ENCODE measurements at regions not wholly inside any gene's neighbourhood (a gene's known extent, or its start where the extent isn't known, plus 50 kb on each side); places are given as distances from the start of the nearest gene placed in this dataset.

DNA sequence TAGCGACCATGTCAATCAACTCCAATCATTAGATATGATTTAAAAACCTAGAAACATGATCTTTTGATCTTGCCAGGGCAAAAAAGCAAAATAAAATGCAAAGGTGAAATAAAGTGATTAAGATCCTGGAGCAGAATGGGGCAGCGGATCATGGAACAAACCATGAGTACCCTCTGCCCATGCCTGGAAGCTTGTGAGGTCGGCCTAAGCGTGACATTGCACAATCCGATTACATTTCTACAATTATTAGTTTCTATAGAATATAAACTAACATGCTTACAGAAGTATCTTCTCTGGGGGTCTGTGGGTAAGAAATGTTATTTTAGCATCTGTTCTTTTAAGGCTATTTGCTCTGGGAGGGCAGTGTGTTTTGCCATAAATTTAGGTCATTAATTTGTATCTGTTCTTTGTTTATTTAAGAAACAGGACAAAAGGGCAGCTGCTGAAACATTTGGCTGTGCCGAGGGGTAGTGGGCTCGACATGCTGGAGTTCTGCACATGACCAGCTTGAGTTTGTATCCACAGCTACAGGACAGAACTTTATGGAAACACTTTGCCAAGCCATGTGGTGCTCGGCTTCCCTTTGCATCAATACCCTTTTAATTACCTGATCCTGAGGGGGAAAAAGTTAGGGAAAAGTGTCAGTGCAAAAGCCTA, 55.9 kb downstream of the ZBTB18 start:
- Histone ChIP-seq H3K36me3 (no peaks in the 10 kb centered on the region), H3K4me1 (no peaks in the 10 kb centered on the region), H3K9me3 (no peaks in the 10 kb centered on the region), H3K27ac (no peak overlapping the region), H3K4me3 (no peak overlapping the region), H3K27me3 (peaks cover 26% of the 10 kb centered on the region)
- TF ChIP-seq POLR2A (IDR thresholded peaks at IDR 0.05) (no peak), POLR2AphosphoS5 (IDR thresholded peaks at IDR 0.05) (no peak), EP300 (IDR thresholded peaks at IDR 0.05) (no peak), CTCF (IDR thresholded peaks at IDR 0.05) (no peak)
- WGBS, 2 donors (ENCODE audit: low coverage in 1 of 2): 71 to 77% methylated on average over 4 to 8 of the region's 8 CpGs
- no peak for ATAC-seq

- H3K27me3 ChIP-seq: no peaks in the 10 kb centered on the region
- TF ChIP-seq POLR2A (IDR thresholded peaks at IDR 0.05) (no peak), EP300 (IDR thresholded peaks at IDR 0.05) (no peak), POLR2AphosphoS5 (IDR thresholded peaks at IDR 0.05) (no peak), CTCF (IDR thresholded peaks at IDR 0.05) (no peak)
- 86 to 100% methylated on average over 1 to 7 of the region's 7 CpGs for WGBS, 2 donors (ENCODE audit: low coverage in 1 of 2)
- ATAC-seq: no peak
- no peaks in the 10 kb centered on the region for H3K4me1 ChIP-seq
- H3K4me3 ChIP-seq: no peak overlapping the region
- H3K27ac ChIP-seq: no peak overlapping the region
- H3K9me3 ChIP-seq: no peaks in the 10 kb centered on the region
- no peaks in the 10 kb centered on the region for H3K36me3 ChIP-seq
Observed at GRCh38 chr1:244111027-244111426, 59.9 kb downstream of the ZBTB18 start.

- no peaks in the 10 kb centered on the region for H3K4me1 ChIP-seq
- no peaks in the 10 kb centered on the region for H3K36me3 ChIP-seq
- 79 to 100% methylated on average over 5 of the region's 5 CpGs for WGBS, 2 donors (ENCODE audit: low coverage in 1 of 2)
- H3K4me3 ChIP-seq: no peak overlapping the region
- H3K27me3 ChIP-seq: no peaks in the 10 kb centered on the region
- no peak overlapping the region for H3K27ac ChIP-seq
- no peak for ATAC-seq
- H3K9me3 ChIP-seq: no peaks in the 10 kb centered on the region
- TF ChIP-seq CTCF (IDR thresholded peaks at IDR 0.05): no peak
Observed at GRCh38 chr1:244112041-244112440, 61.0 kb downstream of the ZBTB18 start.

DNA sequence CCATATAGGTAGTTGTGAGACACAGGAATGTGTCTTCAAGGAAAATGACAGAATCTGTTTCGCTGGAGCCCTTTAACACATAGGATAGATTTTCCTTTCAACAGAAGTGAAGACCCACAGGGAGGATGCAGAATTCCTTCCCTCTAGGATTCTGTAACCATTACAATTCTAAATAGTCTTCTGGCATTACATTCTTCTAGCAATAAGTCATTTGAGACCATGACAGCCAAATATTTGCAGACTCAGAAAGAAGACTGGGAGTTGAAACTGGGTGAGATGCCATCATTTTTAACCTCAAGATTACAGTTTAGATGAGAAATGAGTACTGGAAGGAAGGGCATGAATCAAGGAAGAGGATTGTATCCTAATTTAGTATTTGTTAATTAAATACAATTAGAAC, 61.6 kb downstream of the ZBTB18 start:
- TF ChIP-seq POLR2A (IDR thresholded peaks at IDR 0.05): no peak
- no peak for TF ChIP-seq CTCF (IDR thresholded peaks at IDR 0.05)
- TF ChIP-seq EP300 (IDR thresholded peaks at IDR 0.05): no peak
- TF ChIP-seq POLR2AphosphoS5 (IDR thresholded peaks at IDR 0.05): no peak
- Histone ChIP-seq H3K4me3 (no peak overlapping the region), H3K9me3 (no peaks in the 10 kb centered on the region), H3K4me1 (no peaks in the 10 kb centered on the region), H3K27ac (no peak overlapping the region), H3K36me3 (no peaks in the 10 kb centered on the region), H3K27me3 (no peaks in the 10 kb centered on the region)
- no peak for ATAC-seq
- 89 to 91% methylated on average over 1 of the region's 1 CpG for WGBS, 2 donors (ENCODE audit: low coverage in 1 of 2)

DNA sequence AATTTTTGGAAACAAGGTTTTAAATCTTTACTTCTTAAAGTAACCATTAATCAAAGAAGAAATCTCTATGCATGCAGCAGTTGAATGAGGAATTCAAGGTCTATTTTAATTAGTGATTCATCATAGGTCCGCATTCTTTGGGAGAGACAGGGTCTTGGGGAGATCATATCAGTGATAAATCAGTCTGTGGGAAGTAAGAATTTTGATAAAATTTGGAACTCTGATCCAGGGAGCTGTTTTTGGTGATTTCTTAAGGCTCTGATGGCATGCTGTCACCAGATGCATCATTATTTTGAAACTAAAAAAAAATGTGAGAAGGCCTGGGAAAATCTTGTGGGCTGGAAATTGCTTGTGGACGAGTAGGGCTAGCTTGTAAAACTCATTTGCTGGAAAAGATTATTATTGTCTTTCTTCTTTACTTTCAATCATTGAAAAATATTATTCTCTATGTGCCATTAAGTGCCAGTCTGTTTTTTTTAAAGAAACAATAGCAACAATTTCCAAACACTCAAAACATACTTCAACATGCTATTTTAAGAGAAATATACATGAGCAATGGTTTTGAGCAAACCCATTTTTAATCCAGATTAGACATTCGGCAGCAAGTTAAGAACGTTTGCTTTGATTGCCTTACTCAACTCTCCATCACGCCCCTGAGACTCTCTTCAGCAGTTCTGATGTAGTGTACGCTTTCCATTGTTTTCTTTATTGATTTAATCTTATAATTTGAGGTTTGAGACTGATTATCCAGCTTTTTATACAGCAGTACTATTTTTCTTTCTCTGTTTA, 62.6 kb downstream of the ZBTB18 start:
- Histone ChIP-seq H3K27ac (no peak overlapping the region), H3K4me3 (no peak overlapping the region), H3K36me3 (no peaks in the 10 kb centered on the region), H3K4me1 (no peaks in the 10 kb centered on the region), H3K27me3 (no peaks in the 10 kb centered on the region), H3K9me3 (no peaks in the 10 kb centered on the region)
- ATAC-seq: no peak
- no peak for TF ChIP-seq EP300 (IDR thresholded peaks at IDR 0.05)
- TF ChIP-seq POLR2AphosphoS5 (IDR thresholded peaks at IDR 0.05): no peak
- TF ChIP-seq CTCF (IDR thresholded peaks at IDR 0.05): no peak
- no peak for TF ChIP-seq POLR2A (IDR thresholded peaks at IDR 0.05)
- WGBS, 2 donors (ENCODE audit: low coverage in 1 of 2): 64 to 76% methylated on average over 6 of the region's 6 CpGs
